GM19351 (cell line): ENCODE measurements at regions not wholly inside any gene's neighbourhood (a gene's known extent, or its start where the extent isn't known, plus 50 kb on each side); places are given as distances from the start of the nearest gene placed in this dataset.
"Not testable (repeated sequence)": the region's sequence is repeated elsewhere in the genome, so short reads cannot be mapped to it uniquely, and the experiment has no call there.

Experiments
- ATAC-seq: cut with Tn5 transposase; IDR thresholded peaks from one replicate; pipeline ENCODE4 v1.9.1; 2021; ENCODE audit warnings: mild to moderate bottlenecking, moderate library complexity; ENCODE audit not compliant: unreplicated experiment

GRCh38 chr5:99621772-99622681 is 693.2 kb upstream of the CHD1 start:
- ATAC-seq: no peak

- ATAC-seq: no peak
These were observed 688.5 kb upstream of the CHD1 start for GRCh38 chr5:99617335-99617734.

DNA sequence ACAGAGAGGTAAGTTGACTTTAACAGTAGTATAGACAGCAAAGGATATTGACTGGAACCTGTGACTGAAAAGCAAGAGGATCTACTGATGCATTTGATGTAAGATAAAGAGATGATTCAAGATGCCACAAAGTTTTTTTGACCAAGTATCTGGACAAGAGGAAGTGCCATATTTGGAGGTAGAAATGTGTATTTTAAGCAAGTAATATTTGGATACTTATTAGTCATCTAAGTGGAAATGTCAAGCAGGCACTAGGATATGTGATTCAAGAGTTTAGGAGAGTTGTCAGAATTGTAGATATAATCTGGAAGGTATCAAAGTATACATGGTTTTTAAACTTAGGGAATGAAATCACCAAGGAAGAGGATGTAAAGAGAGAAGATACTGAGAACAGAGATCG is 686.1 kb upstream of the CHD1 start:
- no peak for ATAC-seq

DNA sequence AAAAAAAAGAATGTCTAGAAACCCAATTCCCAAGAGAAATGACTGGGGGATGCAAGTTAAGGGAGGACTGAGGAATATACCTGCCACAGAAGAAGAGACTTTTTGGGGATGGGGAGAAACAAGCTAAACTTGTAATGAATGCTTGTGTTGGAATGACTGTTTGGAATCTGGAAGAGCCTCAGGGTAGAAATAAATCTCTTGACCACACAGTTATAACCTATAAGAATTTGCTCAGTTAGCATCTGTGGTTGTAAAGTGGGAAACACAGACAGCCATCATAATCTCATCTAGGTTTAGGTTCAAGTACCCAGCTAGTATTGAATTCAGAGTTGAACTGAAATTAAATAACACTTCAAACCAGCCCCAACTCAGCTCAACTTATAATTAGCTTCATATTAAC is 678.3 kb upstream of the CHD1 start:
- no peak for ATAC-seq

DNA sequence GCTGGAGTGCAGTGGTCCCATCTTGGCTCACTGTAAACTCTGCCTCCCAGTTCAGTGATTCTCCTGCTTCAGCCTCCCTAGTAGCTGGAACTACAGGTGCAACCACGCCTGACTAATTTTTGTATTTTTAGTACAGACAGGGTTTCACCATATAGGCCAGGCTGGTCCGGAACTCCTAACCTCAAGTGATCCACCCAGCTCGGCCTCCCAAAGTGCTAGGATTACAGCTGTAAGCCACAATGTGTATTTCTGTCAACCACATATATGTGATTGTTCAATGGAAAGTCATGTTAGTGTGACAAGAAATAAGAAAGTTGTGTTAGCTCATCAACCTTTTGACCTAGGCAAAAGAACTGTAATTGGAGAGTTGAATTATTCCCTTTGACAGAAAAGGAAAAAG is 677.1 kb upstream of the CHD1 start:
- no peak for ATAC-seq

DNA sequence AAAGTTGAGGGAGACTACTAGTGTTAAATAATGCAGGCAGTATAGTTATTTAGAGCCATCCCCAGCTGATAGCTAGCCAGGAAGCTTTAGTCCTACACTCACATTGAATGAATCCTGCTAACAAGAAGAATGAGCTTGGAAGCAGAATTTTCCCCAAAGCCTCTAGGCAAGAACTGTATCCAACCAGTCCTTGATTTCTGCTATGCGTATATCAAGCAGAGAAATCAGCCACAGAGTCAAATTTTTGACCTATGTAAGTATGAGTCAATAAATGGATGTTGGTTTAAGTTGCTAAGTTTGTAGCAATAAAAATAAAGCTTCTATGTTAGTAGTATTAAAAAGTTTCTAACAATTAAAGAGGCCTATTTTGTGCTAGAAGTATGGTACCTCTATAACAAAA is 672.1 kb upstream of the CHD1 start:
- no peak for ATAC-seq

- no peak for ATAC-seq
These were observed 662.0 kb upstream of the CHD1 start for GRCh38 chr5:99590806-99591205.

DNA sequence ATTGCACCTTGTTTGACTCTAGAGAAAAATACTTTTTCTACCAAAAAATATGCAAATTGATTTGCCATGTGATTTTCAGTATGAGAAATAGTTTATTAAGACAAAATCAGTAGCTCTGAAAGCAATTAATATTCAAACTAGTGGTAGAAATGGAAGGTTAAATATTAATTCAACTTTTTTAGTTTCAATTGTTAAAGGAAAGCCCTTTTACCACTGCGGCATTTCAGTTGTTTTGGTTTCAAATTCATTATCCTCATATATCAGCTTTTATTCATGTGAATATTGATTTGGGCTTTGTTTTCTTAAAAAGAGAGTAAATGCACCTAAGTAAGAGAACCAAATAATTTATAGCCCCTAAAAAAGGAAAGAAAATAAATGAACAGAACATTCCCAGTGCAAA is 660.6 kb upstream of the CHD1 start:
- no peak for ATAC-seq

DNA sequence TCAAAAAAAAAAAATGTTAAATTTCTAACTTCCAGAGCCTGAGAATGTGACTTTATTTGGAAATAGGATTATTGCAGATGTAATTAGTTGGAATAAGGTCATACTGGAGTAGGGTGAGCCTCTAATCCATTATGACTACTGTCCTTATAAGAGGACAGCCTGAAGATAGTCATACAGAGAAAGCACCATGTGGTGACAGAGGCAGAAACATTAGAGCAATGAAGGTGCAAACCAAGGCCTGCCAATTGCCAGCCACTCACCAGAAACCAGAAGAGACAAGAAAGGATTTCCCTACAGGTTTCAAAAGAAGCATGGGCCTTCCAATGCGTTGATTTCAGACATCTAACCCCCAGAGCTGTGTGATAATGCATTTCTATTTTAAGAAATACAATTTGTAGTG is 659.2 kb upstream of the CHD1 start:
- ATAC-seq: no peak

- ATAC-seq: no peak
These were observed 658.1 kb upstream of the CHD1 start for GRCh38 chr5:99586878-99587277.

DNA sequence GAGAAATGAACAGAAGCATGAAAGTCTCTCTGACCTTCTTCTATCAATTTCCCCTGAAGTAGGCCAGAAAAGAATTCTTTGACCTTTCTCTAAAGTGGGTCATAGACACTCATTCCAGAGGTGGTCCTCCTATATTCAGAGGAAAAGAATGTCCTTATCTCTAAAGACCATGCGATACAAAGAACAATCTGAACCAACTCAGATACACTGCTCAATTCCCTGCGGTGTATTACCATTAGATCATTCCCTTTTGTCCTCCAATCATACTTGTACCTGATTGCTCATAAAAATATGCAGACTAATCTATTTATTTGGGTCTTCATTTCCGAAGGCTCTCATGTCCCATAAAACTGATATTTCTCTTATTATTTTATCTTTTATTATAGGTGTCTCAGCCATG is 652.4 kb upstream of the CHD1 start:
- ATAC-seq: not testable (repeated sequence)

DNA sequence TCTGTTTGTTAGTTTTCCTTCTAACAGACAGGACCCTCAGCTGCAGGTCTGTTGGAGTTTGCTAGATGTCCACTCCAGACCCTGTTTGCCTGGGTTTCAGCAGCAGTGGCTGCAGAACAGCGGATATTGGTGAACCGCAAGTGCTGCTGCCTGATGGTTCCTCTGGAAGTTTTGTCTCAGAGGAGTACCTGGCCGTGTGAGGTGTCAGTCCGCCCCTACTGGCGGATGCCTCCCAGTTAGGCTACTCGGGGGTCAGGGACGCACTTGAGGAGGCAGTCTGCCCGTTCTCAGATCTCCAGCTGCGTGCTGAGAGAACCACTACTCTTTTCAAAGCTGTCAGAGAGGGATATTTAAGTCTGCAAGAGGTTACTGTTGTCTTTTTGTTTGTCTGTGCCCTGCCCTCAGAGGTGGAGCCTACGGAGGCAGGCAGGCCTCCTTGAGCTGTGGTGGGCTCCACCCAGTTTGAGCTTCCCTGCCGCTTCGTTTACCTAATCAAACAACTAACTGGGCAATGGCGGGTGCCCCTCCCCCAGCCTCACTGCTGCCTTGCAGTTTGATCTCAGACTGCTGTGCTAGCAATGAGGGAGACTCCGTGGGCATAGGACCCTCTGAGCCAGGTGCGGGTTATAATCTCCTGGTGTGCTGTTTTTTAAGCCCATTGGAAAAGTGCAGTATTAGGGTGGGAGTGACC is 634.3 kb upstream of the CHD1 start:
- not testable (repeated sequence) for ATAC-seq

DNA sequence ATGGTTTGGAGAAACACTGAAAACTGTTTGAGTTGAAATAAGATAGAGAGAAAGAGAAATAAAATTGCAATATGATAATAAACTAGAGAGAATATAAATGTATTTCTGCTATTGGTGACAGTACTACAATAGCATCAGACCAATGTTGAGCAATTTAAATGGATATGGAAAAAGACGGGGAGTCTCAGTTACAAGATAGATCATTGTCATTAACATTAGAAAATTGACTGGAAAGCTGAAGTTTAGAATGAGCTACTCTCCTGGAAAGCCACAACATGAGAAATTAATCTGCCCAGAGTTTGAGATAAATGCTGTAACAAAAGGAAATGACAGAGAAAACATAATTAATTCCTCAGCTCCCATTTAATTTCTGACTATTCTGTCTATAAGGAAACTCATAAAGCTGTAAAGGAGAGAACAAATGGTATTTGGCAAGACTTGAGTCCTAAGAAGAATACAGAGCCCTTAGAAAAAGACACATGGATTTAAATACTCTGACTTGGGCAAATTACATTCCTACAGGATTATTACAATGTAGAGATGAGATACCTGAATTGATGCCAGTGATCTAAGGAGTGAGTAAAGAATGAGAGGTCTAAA is 624.5 kb upstream of the CHD1 start:
- ATAC-seq: no peak

DNA sequence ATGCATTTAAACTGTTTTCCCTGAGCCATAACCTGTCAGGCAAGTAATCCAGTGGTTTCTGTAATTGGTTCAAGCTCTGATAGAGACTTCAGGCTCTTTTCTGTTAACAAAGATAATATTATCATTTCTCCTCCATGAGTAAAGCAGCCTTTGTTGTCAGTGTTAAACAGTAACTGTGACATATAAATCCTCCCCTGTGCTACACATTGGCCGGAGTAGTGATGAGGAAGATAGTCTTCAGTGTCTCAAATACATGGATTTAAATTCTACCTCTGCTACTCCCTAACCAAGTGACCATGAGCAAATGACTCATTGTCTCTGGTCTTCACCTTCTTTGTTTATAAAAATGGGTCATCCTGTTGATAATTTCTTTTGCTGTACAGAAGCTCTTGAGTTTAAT is 615.5 kb upstream of the CHD1 start:
- ATAC-seq: no peak

DNA sequence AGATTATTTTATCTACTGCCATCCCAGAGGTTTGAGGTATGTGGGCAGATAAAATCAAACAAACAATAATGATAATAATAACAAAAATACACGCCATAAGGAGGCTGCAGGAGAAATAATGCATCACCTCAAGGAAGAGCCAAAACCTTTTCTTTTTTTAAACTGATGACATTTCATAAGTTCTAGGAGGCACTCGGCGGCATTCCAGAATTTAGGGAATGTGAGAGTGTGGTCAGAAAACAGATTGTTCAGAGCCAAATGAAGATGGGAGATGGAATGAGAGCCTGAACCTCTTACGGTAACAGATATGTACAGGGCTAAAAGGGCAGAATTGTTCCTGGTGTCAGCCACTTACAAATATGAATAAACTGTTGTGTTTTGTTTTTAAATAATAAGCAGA is 615.0 kb upstream of the CHD1 start:
- ATAC-seq: no peak

DNA sequence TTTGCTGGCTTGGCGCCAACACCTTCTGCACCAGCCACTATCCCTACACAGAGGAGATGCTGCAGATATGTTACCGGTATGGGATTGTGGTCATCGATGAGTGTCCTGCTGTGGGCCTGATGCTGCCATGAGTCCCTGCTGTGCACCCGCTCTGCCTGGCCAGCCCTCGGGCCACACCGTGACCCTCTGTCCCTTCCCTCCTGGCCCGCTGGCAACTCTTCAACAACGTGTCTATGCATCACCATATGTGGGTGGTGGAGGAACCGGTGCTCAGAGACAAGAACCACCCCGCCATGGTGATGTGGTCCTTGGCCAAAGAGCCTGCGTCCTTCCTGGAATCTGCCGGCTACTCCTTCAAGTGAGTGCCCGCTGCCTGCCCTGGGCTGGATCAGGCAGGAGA is 605.4 kb upstream of the CHD1 start:
- ATAC-seq: not testable (repeated sequence)

DNA sequence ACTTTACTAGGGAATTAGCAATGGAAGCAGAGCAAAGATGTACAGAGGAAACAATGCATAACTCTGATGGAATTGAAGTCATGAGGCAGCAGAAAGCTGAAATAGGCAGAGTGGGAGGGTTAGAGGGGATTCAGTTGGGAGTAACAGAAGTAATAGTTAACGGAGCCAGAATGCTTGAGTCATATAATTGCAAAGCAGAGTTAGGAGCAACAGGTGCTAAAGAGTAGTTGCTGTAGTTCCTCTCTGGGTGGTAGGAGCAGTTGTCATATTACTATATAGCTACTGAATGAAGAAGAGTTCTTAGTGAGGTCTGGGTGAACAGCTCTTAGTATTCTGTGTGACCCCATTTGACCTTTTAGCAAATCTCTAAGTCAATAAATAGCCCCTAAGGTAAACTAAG is 592.9 kb upstream of the CHD1 start:
- ATAC-seq: not testable (repeated sequence)

- not testable (repeated sequence) for ATAC-seq
These were observed 587.2 kb upstream of the CHD1 start for GRCh38 chr5:99515864-99516490.

DNA sequence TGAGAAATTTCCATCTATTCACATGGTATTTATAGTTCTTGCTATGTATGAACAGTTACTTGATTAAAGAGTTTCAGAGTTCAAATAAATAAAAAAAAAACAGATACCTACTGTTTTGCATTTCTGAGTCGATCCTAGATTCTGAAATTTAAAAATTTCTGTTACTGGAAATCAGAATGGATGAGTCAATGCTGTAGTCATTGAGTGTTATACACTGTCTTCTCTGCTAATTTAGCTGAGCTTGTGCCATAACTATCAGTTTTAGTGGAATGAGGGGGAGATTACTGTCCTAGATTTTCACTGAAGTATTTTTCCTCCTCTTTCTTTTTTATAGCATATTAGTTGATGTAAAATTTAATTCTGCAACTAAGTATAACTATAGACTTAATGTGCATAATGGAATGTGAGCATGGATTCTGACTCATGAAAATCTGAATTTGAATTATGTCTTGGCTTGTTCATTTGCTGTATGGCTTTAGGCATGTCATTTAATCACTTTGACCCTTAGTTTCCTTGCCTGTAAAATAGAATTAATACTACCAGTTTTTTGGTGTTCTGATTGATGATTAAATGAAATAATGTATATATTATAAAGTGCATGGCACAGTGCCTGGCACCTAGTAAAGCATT is 581.5 kb upstream of the CHD1 start:
- not testable (repeated sequence) for ATAC-seq

DNA sequence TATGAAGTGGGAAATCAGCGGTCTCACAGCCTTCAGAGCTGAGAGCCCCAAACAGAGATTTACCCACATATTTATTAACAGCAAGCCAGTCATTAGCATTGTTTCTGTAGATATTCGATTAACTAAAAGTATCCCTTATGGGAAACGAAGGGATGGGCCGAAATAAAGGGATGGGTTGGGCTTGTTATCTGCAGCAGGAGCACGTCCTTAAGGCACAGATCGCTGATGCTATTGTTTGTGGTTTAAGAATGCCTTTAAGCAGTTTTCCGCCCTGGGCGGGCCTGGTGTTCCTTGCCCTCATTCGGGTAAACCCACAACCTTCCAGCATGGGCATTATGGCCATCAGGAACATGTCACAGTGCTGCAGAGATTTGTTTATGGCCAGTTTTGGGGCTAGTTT is 580.3 kb upstream of the CHD1 start:
- not testable (repeated sequence) for ATAC-seq

GRCh38 chr5:99495456-99495855 is 566.6 kb upstream of the CHD1 start:
- ATAC-seq: not testable (repeated sequence)
